ENCODE measurements at regions not wholly inside any gene's neighbourhood (a gene's known extent, or its start where the extent isn't known, plus 50 kb on each side); places are given as distances from the start of the nearest gene placed in this dataset.

DNA sequence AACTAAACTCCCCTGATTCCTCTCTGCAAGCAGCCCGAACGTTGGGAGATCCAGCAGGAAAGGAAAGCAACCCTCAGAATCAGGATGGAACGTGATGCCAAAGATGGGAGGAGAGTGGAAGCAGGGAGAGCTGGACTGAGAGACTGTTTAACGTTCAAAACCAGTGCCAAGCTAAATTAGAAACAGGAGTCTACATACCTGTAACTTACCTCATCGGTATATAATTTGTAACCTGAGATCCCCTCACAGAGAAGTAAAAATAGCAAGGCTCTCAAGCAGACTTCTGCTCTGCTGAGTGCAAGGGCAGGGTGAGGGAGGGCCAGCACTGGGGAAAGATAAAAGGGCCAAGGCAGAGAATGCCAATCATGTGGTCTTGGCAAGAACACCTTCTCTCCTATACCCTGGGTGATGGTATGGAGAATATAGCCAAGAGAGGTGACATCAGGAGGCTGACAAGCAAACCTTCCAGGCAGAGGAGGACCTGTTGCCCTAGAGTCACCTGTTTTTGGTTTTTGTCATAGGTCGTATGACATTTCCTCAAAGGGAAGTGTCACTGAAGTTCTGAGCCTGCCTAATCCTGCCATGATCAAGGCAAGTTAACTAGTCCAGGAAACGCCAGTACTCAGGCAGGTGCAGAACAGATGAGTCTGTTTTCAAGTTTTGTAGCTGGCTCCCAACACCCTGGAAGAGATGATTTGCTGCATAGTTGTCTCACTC, 472.0 kb downstream of the NFIB start:
- TF ChIP-seq CTCF (IDR thresholded peaks at IDR 0.05) (no peak), POLR2A (IDR thresholded peaks at IDR 0.05) (no peak)

Measured in thyroid gland (tissue), 4 donors.